ENCODE measurements at regions not wholly inside any gene's neighbourhood (a gene's known extent, or its start where the extent isn't known, plus 50 kb on each side); places are given as distances from the start of the nearest gene placed in this dataset.

DNA sequence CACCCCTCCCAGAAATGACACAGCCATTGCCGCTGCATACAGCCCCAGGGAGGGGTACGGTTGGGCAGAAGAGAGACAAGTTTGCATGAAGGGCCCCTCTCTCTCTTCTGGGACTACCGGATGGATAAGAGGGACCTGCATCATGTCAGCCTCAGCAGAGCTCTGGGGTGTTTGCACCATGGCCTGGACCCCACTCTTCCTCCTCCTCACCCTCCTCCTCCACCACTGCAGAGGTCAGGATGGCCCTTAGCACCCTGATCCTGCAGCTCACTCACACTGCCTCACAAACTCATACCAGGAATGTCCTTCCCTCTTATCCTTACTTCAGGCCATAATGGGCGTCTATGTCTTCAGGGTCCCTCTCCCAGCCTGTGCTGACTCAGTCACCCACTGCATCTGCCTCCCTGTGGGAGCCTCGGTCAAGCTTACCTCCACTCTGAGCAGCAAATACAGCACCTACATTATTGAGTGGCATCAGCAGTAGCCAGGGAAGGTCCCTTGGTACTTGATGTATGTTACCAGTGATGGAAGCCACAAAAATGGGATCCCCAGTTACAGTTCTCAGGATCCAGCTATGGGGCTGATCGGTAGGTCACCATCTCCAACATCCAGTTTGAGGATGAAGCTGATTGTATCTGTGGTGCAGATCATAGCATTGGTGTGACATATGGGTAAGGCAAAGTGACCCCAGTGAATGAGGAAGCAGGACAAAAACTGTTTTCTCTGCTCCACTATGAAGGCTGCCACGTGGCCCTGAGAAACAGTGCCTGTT, 62.2 kb upstream of the VPREB1 start:
- H3K9me2 ChIP-seq (ENCODE audit: insufficient read depth, low read length): no peaks in the 10 kb centered on the region
- H4K20me1 ChIP-seq (ENCODE audit: insufficient read depth): no peaks in the 10 kb centered on the region
- no peaks in the 10 kb centered on the region for H3K9me3 ChIP-seq (ENCODE audit: low read length)
- H3K9ac ChIP-seq (ENCODE audit: low read length): no peak overlapping the region
- H3K27ac ChIP-seq (ENCODE audit: low read length): no peak overlapping the region
- no peaks in the 10 kb centered on the region for H3F3A ChIP-seq (ENCODE audit: insufficient read depth, low read length, poor library complexity, severe bottlenecking)
- no peaks in the 10 kb centered on the region for H3K36me3 ChIP-seq (ENCODE audit: insufficient read depth, low read length)
- peaks cover 35% of the 10 kb centered on the region for H3K27me3 ChIP-seq (ENCODE audit: insufficient read depth, low read depth, low read length)
- TF ChIP-seq TAF1 (IDR thresholded peaks at IDR 0.05; ENCODE audit: low read depth): no peak
- TF ChIP-seq, protein P1, sequence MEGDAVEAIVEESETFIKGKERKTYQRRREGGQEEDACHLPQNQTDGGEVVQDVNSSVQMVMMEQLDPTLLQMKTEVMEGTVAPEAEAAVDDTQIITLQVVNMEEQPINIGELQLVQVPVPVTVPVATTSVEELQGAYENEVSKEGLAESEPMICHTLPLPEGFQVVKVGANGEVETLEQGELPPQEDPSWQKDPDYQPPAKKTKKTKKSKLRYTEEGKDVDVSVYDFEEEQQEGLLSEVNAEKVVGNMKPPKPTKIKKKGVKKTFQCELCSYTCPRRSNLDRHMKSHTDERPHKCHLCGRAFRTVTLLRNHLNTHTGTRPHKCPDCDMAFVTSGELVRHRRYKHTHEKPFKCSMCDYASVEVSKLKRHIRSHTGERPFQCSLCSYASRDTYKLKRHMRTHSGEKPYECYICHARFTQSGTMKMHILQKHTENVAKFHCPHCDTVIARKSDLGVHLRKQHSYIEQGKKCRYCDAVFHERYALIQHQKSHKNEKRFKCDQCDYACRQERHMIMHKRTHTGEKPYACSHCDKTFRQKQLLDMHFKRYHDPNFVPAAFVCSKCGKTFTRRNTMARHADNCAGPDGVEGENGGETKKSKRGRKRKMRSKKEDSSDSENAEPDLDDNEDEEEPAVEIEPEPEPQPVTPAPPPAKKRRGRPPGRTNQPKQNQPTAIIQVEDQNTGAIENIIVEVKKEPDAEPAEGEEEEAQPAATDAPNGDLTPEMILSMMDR (IDR thresholded peaks at IDR 0.05; ENCODE audit: poor library complexity, severe bottlenecking): no peak
- TF ChIP-seq, protein P2, sequence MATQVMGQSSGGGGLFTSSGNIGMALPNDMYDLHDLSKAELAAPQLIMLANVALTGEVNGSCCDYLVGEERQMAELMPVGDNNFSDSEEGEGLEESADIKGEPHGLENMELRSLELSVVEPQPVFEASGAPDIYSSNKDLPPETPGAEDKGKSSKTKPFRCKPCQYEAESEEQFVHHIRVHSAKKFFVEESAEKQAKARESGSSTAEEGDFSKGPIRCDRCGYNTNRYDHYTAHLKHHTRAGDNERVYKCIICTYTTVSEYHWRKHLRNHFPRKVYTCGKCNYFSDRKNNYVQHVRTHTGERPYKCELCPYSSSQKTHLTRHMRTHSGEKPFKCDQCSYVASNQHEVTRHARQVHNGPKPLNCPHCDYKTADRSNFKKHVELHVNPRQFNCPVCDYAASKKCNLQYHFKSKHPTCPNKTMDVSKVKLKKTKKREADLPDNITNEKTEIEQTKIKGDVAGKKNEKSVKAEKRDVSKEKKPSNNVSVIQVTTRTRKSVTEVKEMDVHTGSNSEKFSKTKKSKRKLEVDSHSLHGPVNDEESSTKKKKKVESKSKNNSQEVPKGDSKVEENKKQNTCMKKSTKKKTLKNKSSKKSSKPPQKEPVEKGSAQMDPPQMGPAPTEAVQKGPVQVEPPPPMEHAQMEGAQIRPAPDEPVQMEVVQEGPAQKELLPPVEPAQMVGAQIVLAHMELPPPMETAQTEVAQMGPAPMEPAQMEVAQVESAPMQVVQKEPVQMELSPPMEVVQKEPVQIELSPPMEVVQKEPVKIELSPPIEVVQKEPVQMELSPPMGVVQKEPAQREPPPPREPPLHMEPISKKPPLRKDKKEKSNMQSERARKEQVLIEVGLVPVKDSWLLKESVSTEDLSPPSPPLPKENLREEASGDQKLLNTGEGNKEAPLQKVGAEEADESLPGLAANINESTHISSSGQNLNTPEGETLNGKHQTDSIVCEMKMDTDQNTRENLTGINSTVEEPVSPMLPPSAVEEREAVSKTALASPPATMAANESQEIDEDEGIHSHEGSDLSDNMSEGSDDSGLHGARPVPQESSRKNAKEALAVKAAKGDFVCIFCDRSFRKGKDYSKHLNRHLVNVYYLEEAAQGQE (IDR thresholded peaks at IDR 0.05; ENCODE audit: borderline replicate concordance): no peak
- TF ChIP-seq SMC3 (conservative IDR thresholded peaks at IDR 0.05; ENCODE audit: poor library complexity): no peak
- no peak overlapping the region for H2AFZ ChIP-seq (ENCODE audit: low read depth, low read length)
- no peak overlapping the region for H3K4me2 ChIP-seq (ENCODE audit: low read length)
- H3K4me3 ChIP-seq (ENCODE audit: low read length): no peak overlapping the region
- no peaks in the 10 kb centered on the region for H3K79me2 ChIP-seq (replicated peaks; ENCODE audit: insufficient read depth, low read length)

DNA sequence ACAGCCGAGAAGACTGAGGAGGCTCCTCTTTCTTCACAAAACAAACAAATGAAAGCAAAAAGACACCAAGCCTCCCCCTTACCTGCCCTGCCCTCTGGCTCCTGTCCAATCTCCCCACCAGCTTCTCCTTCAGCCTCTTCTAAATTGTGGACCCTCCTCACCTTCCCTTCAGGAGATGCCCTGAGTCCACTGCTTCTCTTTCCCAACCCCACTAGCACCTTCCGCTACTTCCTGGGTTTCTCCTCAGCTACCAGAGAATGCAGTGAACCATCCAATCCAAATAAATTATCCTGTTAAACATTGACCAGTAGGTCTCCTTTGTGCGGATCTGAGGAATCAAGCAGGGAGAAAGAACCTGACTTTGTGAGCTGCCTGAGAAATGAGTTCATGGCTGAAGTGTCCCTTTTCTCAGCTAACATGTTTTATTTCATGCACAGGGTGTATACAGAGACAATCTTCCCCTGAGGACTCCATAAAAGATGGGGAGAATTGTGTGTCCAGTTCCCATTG, 63.2 kb upstream of the VPREB1 start:
- no peaks in the 10 kb centered on the region for H3K79me2 ChIP-seq (replicated peaks; ENCODE audit: insufficient read depth, low read length)
- H4K20me1 ChIP-seq (ENCODE audit: insufficient read depth): no peaks in the 10 kb centered on the region
- no peak overlapping the region for H3K4me2 ChIP-seq (ENCODE audit: low read length)
- no peaks in the 10 kb centered on the region for H3K9me2 ChIP-seq (ENCODE audit: insufficient read depth, low read length)
- H3K9me3 ChIP-seq (ENCODE audit: low read length): no peaks in the 10 kb centered on the region
- no peaks in the 10 kb centered on the region for H3K36me3 ChIP-seq (ENCODE audit: insufficient read depth, low read length)
- H3K27ac ChIP-seq (ENCODE audit: low read length): no peak overlapping the region
- no peaks in the 10 kb centered on the region for H3F3A ChIP-seq (ENCODE audit: insufficient read depth, low read length, poor library complexity, severe bottlenecking)
- H3K9ac ChIP-seq (ENCODE audit: low read length): no peak overlapping the region
- no peak for TF ChIP-seq EZH2 (IDR thresholded peaks at IDR 0.05; ENCODE audit: borderline replicate concordance, insufficient read depth, low read length, poor library complexity, severe bottlenecking)
- TF ChIP-seq, protein P1 (IDR thresholded peaks at IDR 0.05; ENCODE audit: poor library complexity, severe bottlenecking): no peak
- TF ChIP-seq TAF1 (IDR thresholded peaks at IDR 0.05; ENCODE audit: low read depth): no peak
- no peak for TF ChIP-seq EP300 (conservative IDR thresholded peaks at IDR 0.05; ENCODE audit: poor library complexity, severe bottlenecking)
- TF ChIP-seq SMC3 (conservative IDR thresholded peaks at IDR 0.05; ENCODE audit: poor library complexity): no peak
- TF ChIP-seq RAD21 (conservative IDR thresholded peaks at IDR 0.05): no peak
- TF ChIP-seq, protein P2 (IDR thresholded peaks at IDR 0.05; ENCODE audit: borderline replicate concordance): no peak
- TF ChIP-seq MXI1 (conservative IDR thresholded peaks at IDR 0.05; ENCODE audit: poor library complexity, severe bottlenecking): no peak
- no peak for TF ChIP-seq POLR2AphosphoS5 (IDR thresholded peaks at IDR 0.05)
- H3K27me3 ChIP-seq (ENCODE audit: insufficient read depth, low read depth, low read length): peaks cover 31% of the 10 kb centered on the region
- H2AFZ ChIP-seq (ENCODE audit: low read depth, low read length): no peak overlapping the region
- H3K4me3 ChIP-seq (ENCODE audit: low read length): no peak overlapping the region
